HG03571 (cell line): ENCODE measurements at regions not wholly inside any gene's neighbourhood (a gene's known extent, or its start where the extent isn't known, plus 50 kb on each side); places are given as distances from the start of the nearest gene placed in this dataset.

Experiments used
- ATAC-seq: cut with Tn5 transposase; IDR thresholded peaks from one replicate; pipeline ENCODE4 v1.9.1; 2021; ENCODE audit not compliant: unreplicated experiment

DNA sequence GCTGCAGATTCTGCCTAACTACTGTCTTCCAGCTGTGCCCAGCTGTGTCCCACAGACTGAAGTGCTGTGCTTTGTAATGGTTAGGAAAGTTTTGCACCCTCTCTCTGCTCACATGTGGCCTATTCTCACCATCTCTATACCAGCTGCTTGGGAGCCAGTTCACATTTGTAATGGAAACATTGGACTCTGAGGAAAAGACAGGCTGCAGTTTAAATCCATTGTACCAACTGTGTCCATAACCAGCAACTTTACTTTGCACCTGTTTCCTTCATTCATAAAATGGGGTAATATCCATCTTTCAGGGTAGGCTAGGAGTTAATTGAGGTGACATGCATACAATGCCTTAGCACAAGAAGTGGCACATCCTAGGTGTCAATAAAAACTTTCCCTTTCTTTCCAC, 344.0 kb downstream of the TNS1 start:
- ATAC-seq: no peak

DNA sequence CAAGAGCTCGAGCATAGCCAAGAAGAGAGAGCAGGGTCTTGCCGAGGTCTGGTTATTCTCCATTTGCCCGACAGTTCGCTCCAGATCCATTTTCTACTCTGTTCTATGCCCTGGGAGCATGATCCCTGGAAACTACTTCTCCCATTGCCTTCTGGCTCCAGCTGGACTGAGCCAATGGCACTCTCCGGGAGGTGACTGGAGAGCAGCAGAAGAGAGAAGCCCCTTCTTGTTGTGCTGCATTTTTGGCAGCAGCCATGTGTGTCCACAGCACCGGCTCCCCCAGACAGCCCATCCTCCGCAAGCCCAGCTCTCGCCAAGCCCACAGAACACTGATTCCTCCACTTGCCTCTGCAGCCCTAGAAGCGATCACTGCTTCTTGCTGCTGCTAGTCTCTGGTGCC, 345.5 kb downstream of the TNS1 start:
- no peak for ATAC-seq

DNA sequence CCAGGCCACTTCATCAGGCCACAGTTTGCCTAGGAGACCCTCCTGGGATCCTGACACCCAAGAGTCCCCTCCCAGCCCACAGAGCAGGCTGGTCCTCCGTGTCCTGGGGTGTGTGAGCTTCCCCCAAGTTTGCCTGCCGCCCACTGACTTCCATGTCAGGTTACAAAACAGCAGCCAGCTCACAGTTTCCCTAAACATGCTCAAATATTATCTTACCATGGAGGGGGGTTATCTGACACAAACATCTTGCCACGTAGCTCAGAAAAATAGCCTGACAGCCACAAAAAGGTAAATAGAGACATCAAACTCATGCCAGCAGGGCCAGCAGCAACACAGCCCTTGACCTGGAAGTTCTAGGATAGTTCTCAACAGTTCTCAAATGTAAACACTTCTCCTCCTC, 346.5 kb downstream of the TNS1 start:
- ATAC-seq: no peak

DNA sequence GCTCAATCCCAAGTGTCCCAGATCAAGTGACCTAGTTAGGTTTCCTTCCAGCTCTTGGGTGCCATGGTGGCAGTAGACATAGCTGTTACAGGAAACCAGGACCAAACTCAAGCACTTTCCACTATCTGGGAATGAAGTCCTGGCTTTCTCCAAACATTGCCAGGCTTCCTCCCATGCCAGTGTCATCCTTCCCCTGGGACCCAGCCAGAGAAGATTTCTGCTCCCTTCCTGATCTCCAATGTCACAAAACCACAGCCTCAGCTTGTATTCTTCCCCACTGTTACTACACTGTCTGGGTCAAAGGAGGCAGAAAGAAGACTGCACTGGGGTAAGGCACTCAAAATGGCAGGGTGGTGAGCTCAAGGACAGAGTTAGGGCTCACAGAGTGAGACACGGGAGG, 347.1 kb downstream of the TNS1 start:
- ATAC-seq: no peak

DNA sequence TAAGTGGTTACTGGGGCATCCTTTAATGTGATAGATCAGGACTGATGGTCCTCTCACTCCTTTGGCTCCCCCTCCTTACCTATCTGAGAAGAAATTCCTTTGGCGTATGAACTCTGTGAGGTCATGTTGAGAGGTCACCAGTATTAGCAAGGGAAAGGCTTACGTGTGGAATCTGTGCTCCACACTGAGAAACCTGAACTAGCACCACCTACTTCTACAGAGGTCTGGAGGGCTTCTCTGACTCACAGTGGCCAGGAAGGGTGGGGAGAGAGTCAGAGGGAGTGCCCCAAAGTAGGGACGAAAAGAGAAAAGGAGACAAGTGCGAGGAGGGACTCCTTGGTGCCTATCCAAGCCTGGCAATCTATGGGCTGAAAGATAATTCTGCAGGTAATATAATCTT, 348.6 kb downstream of the TNS1 start:
- ATAC-seq: no peak

DNA sequence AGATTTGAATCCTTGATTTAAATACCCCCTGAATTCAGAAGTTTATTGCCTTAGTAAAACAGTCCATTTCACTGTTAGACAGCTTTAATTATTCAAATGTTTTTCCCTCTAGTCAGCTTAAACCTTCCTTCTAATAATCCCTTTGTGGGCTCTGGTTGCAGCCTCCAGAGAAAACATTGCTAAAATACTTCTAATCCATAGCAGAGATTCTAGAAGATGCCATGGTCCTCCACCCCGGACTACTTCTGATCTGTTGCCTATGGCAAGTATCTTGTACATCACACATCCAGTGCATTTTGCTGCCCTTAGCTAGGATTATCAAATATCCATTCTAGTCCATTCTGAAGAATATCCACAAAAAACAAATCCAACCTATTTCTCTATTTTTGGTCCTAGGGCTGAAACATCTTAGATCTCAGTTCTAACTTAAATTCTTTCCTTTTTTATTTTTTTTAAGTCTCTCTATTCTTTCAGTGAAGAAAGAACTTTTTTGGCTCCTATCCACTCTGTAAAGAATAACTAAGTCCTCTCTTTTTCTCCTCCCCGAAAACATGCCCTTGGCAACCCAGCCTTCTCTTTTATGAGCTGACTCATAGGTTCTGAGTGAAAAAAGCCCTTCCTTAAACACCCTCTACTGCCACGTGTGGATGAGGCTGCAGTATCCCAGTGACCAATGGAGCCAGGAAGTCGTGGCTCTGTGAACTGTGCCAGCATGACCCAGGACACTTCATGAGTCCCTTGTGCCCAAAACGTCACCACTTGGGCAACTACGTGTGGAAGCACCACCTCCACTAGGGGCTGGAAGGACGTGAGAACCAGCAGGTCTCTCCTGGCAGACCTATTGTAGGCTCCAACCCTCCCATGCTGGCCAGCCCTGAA, 349.8 kb downstream of the TNS1 start:
- no peak for ATAC-seq

DNA sequence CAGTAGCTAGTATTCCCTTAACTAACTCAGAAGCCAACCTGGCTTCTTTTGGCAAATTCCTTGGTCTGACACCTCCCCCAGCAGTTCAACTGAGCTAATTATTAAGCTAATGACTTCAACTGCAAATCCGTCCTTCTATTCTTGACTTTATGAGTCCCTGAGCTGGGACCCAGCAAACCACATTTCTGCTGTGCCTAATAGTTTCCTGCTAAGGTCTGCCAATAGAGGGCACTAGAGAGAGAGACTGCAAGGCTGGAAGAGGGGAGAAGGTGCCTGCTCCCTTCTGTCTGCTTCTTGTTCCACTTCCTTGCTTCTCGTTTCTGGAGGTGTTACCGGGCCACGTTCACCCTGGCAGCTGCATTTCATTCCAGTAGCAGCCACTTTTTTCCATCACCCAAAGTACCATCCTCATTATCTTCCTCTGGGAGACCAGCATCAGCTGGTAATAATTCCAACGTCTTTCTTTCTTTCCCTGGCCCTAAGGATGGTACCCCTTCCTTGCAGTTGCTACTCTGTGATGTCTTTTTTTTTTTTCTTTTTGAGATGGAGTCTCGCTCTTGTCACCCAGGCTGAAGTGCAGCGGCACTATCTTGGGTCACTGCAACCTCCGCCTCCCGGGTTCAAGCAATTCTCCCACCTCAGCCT, 352.0 kb downstream of the TNS1 start:
- ATAC-seq: no peak

DNA sequence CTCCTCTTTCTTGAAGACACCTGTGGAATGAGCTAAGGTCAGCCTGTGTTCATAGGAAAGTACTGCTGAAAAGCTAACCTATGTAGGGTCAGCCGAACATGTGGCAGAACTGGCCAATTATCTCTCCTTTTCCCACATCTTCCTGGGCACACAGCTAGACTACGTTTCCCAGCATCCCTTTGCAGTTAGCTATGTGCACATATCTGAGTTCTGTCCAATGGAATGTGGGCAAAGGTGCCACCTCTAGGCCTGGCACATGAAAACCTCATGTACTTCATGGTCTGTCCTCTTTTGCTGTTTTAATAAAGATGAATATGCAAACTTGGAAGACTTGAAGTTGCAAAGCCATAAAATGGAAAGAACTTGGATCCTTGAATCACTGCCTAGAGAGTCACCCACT, 352.6 kb downstream of the TNS1 start:
- ATAC-seq: no peak

DNA sequence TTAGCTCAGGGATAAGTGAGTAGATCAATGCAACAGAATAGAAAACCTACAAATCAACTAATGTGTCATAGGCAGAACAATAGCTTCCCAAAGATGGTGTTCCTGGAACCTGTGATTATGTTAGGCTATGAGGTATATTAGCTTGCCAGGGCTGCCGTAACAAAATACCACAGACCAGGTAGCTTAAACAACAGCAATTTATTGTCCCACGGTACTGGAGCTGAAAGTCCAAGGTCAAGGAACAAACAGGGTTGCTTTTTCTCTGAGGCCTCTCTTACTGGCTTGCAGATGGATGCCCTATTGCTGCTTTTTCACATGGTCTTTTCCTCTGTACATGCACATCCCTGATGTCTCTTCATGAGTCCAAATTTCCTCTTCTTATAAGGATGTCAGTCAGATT, 354.9 kb downstream of the TNS1 start:
- ATAC-seq: no peak

DNA sequence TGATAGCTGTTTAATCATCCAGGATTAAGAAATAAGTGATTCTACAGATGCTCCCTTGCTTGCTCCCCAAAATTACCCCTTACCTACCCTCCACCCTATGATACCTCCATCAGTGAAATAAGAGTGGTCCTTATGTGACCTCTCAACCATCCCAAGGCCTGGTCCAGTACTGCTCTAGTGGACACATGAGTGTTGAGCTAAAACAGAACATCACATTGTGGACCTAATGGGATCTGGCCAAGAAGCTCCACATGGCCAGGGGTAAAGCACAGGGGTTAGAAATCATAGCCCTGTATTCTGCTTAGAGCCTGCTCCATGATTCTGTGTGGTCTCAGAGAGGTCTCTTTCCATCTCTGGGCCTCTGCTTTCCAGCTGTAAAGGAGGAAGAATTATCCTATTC, 355.6 kb downstream of the TNS1 start:
- no peak for ATAC-seq

DNA sequence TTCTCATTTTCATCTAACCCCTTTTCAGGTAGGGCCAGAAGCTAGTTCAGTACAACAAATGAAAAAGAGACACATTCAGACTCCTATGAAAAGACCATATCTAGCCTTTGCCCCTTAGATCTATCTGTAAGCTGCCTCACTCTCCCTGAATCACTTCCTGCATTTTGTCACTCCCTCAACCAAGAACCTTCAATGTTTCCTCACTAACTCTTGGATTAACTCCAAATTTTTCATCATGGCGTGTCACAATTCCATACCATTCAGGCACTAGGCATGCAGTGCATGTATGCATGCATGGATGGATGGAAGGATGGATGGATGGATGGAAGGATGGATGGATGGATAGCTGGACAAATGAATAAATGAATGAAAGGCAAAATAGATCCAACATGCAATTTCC, 356.9 kb downstream of the TNS1 start:
- ATAC-seq: no peak

DNA sequence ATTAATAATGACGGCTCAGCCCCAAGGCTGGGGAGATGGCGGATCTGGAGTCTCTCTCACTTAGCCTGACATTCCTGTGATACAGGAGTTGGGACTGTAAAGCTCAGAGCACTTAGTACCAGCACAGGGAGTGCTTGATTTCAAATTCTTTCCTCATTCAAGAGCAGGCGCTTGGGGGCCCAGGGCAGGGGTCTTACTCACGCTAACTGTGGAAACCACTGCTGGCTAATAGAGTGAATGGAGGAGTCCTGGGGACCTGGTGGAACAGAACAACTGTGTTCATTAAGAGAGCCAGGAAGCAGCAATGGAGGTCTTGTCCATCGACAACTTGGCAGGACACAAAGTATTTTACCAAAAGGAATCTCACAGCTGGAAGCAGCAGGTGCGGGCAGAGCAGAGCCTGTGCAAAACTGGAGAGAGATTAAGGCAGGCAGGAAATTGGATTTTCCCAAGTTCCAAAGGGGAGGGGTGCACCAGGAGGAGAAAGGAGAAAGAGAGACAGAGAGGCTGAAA, 358.9 kb downstream of the TNS1 start:
- no peak for ATAC-seq

DNA sequence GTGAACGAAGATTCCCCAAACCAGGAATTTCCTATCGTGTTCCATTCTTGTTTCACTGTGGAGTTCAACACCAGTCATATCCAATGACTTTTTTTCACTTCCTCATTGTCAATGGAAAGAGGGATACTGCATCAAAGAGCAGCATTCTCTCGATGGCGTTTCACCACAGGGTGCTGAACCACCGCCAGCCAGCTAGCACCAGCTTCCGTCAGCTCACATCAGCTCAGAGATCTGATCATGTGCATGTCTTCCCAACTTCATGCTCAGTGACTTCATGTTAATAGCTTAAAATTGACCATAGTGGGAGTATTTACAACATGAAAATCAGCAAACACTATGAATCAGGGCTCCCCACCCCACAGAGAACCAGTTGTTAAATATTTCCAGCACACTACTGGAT, 359.9 kb downstream of the TNS1 start:
- ATAC-seq: no peak

DNA sequence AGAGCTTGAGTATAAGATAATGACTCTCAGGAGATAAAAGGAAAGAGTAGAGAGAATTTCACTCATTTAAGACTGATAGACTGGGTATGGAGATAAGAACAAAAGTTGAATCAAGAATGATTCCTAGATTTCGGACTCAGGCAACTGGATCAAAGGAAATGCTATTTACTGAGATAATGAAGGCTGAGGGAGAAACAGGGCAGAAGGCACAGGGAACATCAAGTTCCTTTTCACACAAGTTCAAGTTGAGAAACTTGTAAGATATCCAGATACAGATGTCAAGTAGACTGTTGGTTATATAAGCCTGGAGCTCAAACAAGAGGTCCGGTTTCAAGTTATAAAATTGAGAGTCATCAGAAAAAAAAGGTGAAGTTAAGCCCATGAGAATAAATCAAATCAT, 360.8 kb downstream of the TNS1 start:
- no peak for ATAC-seq

DNA sequence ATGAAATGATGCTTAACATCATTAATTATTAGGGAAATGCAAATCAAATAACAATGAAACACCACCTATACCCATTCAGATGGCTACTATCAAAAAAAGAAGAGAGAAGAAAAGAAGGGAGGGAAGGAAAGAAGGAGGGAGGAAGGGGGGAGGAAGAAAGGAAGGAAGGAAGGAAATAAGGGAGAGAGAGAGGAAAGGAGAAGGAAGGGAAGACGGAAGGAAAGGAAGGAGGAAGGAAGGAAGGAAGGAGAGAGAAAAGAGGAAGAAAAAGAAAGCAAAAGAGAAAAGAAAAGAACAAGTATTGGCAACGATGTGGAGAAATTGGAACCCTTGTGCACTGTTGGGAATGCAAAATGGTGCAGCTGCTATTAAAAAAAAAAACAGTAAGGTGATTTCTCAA, 363.3 kb downstream of the TNS1 start:
- ATAC-seq: no peak

DNA sequence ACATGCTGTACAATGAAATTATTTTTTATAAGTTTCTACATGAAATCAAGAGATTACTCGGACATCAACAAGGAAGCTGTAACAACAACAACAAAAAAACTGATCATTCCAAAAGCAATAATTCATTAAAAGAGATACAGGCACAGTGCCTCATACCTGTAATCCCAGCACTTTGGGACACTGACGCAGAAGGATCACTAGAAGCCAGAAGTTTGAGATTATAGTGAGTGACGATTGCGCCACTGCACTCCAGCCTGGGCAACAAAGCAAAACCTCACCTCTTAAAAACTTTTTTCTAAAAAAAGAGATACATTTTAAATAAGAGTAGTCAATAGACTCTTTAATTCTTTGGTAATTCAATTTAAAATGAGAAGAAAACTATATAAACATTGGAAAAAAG, 364.3 kb downstream of the TNS1 start:
- ATAC-seq: no peak

DNA sequence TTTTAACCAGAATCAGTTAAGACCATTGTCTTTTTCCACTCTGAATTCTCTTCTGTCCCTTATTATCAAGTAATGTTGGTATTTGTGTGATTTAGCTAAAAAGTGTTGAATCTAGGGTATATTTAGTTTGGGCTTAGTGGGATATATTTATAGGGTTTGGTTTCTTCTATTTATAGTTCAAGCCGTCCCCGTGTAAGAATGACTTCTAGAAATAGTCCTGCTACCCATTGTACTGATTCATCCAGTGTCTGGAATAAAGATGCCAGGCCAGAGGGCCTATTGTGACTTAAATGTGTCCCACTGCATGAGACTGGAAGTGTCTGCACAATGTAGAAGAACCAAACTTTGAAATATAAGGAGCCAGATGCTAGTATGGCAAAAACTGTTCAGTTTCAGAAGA, 364.8 kb downstream of the TNS1 start:
- ATAC-seq: no peak

DNA sequence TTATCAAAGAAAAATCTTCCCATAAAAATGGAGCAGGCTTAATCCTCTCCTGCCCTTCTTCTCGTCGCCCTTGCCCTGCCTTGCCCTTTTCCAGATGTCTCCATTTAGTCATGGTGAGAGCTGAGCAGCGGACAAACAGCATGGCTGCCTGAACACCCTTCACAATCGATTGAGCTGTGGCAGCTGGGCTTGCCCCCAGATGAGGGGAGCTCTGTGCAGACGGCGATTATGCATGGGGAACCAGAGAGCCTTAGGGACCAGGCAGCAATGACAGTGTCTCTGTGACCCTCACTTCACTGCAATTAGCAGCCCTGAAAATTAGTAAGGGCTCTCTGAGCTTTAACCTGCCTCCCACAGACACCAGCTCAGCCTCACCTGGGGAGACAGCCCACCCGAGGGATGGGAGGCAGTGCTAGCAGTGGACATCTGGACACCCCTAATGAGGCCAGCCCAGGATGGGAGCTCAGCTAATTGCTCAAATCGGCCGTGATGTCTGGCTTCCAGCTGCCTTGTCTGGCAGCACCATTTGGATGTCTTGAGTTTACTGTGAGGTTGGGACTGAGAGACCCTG, 365.7 kb downstream of the TNS1 start:
- ATAC-seq: no peak

DNA sequence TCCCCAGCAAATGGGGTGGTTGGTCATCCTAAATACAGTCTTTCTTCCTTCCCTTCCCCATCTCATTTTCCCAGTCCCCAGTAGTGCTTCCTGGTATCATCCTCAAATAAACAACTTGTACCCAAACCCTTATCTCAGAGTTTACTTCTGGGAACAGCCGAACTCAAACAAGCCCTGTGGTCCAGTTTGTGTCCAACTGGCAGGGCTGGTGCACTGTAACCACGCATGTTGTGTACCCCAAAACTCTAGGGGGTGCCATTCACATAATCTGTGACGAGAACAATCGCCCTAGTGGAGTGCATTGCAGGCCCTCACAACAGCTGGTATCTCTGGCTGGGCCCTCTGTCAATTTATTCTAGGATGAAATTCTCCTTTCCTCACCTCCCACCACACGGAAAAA, 366.2 kb downstream of the TNS1 start:
- ATAC-seq: no peak

DNA sequence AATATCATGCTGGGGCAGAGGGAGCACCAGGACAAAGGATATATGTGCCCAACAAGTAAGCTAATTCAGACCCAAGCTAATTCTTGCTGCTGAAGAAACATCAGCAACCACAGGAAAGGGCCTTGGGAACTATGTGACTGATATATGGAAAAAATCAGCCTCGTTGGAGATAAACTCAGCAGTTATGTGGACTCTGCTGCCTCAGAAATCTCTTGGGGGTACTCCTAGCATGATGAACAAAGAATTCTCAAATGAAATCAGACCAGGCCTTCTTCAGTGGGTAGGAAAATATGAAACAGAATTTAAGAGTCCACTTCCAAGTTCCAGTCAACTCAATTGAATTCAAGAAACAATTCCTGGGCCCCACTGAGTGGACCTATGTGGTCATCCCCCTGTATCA, 367.9 kb downstream of the TNS1 start:
- no peak for ATAC-seq

DNA sequence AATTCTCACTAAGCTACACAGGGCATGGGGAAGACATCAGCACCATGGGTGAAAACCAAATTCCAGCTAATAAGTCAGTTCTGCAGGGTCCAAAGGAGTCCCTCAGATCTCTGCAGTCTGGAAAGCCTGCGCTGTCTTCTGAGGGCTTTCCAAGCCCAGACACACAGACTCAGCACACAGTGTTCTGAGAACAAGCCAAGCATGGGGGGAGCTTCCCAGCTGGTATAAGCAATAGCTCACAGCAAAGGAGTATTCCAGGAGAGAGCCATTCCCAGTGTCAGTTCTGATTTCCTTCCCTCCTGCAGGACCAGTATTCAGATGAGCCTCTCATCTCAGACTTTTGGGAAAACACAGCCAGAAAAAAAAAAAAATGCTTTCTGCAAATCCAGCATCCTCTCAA, 370.8 kb downstream of the TNS1 start:
- no peak for ATAC-seq

DNA sequence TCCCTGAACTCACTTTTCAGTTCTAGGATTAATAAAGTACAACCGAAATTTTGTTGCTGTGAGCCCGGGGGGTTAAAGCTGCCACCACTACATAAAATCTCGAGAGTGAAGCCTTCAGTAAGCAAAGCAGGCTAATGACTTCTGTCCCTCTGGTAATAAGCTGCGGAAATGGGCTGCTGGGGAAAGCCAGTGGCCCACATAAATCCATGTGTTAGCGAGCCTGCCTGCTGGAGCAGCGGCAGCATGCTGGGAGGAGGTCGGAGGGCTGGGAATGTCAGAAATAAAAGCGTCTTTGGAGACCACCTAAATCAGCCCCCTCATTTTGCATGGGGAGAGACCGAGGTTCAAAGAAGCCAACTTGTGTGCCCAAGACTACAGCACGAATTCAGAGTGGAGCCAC, 371.7 kb downstream of the TNS1 start:
- ATAC-seq: no peak
